ENCODE measurements at regions not wholly inside any gene's neighbourhood (a gene's known extent, or its start where the extent isn't known, plus 50 kb on each side); places are given as distances from the start of the nearest gene placed in this dataset.

DNA sequence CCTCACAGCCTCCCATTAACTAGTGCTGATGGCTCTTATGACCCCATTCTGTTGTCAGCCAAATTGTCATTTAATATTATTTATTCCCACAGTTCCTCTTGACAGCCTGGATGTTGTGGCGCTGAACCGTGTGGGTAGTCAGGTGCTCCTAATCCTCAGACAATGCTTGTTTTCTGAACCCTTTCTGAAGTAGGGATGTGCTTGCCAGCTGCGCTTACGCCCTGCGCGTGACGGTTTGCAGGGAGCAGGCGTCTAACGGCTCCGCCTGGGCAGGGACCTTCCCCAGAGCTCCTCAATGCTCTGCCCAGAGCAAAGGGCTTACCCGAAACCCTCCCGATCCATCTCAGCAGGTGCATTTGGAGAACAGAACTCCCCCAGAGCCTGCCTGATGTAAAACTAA lies 358.2 kb upstream of the MYT1L start:
- no TSS peak for BruUV-seq (replicated peaks)
- H3K4me3 Mint-ChIP-seq (ENCODE audit: unreplicated experiment), result no peak overlapping the region
- H3K4me1 Mint-ChIP-seq (ENCODE audit: low read depth, unreplicated experiment), result no peaks in the 10 kb centered on the region
- intact Hi-C loops (cut with micrococcal nuclease; ENCODE audit: unreplicated experiment), result no loop called here
- H3K36me3 ChIP-seq (ENCODE audit: control insufficient read depth, insufficient read depth, low read length), result no peaks in the 10 kb centered on the region
- no peak overlapping the region for H3K4me3 ChIP-seq (ENCODE audit: low read depth, low read length)
- H3K36me3 Mint-ChIP-seq (ENCODE audit: insufficient read depth, unreplicated experiment), result no peaks in the 10 kb centered on the region
- H3K27ac Mint-ChIP-seq (ENCODE audit: unreplicated experiment), result no peak overlapping the region
- CTCF ChIA-PET, result no interaction called here
- no peaks in the 10 kb centered on the region for H3K27me3 ChIP-seq (replicated peaks; ENCODE audit: control insufficient read depth, insufficient read depth, low read length)
- TF ChIP-seq, protein P1, sequence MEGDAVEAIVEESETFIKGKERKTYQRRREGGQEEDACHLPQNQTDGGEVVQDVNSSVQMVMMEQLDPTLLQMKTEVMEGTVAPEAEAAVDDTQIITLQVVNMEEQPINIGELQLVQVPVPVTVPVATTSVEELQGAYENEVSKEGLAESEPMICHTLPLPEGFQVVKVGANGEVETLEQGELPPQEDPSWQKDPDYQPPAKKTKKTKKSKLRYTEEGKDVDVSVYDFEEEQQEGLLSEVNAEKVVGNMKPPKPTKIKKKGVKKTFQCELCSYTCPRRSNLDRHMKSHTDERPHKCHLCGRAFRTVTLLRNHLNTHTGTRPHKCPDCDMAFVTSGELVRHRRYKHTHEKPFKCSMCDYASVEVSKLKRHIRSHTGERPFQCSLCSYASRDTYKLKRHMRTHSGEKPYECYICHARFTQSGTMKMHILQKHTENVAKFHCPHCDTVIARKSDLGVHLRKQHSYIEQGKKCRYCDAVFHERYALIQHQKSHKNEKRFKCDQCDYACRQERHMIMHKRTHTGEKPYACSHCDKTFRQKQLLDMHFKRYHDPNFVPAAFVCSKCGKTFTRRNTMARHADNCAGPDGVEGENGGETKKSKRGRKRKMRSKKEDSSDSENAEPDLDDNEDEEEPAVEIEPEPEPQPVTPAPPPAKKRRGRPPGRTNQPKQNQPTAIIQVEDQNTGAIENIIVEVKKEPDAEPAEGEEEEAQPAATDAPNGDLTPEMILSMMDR (IDR thresholded peaks at IDR 0.05; ENCODE audit: insufficient read depth in 1 of 2, low read depth in 1 of 2, low read length in 1 of 2, severe bottlenecking in 1 of 2, unreplicated experiment in 1 of 2), result no peak
- H3K4me1 ChIP-seq, result no peaks in the 10 kb centered on the region
- H3K9me3 Mint-ChIP-seq (ENCODE audit: unreplicated experiment), result no peaks in the 10 kb centered on the region
- no peaks in the 10 kb centered on the region for H3K9me3 ChIP-seq
- POLR2A ChIA-PET, result no interaction called here
- peaks cover 41% of the 10 kb centered on the region for H3K27me3 Mint-ChIP-seq (ENCODE audit: insufficient read depth, unreplicated experiment)
- no peak for DNase-seq

DNA sequence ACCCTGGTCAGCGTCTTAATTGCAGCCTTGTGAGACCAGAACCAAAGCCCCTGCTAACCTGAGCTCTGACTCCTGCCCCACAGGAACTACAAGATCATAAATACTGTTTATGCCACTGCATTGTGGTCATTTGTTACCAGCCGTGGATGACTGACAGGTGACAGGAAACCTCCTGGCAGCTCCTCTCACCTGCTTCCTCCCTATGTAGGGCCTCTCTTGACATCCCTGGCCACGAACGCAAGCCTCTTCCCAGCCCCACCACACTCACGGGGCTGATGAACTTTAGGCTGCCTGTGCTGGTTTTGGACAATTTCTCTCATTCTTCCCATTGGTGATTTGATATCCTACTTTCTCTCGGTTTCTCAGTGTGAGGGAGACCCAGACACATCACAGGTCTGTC lies 357.2 kb upstream of the MYT1L start:
- no peak for DNase-seq
- TF ChIP-seq, protein P1 (IDR thresholded peaks at IDR 0.05; ENCODE audit: insufficient read depth in 1 of 2, low read depth in 1 of 2, low read length in 1 of 2, severe bottlenecking in 1 of 2, unreplicated experiment in 1 of 2), result no peak
- Mint-ChIP-seq H3K36me3 (ENCODE audit: insufficient read depth, unreplicated experiment) (no peaks in the 10 kb centered on the region), H3K27me3 (ENCODE audit: insufficient read depth, unreplicated experiment) (peaks cover 35% of the 10 kb centered on the region), H3K9me3 (ENCODE audit: unreplicated experiment) (no peaks in the 10 kb centered on the region), H3K4me3 (ENCODE audit: unreplicated experiment) (no peak overlapping the region), H3K27ac (ENCODE audit: unreplicated experiment) (no peak overlapping the region), H3K4me1 (ENCODE audit: low read depth, unreplicated experiment) (no peaks in the 10 kb centered on the region)
- POLR2A ChIA-PET, result no interaction called here
- CTCF ChIA-PET, result no interaction called here
- Histone ChIP-seq H3K27me3 (replicated peaks; ENCODE audit: control insufficient read depth, insufficient read depth, low read length) (no peaks in the 10 kb centered on the region), H3K4me3 (ENCODE audit: low read depth, low read length) (no peak overlapping the region), H3K36me3 (ENCODE audit: control insufficient read depth, insufficient read depth, low read length) (no peaks in the 10 kb centered on the region), H3K4me1 (no peaks in the 10 kb centered on the region), H3K9me3 (no peaks in the 10 kb centered on the region)
- BruUV-seq (replicated peaks), result no TSS peak
- intact Hi-C loops (cut with micrococcal nuclease; ENCODE audit: unreplicated experiment), result no loop called here

GRCh38 chr2:2687745-2688144 lies 356.7 kb upstream of the MYT1L start:
- H3K9me3 ChIP-seq, result no peaks in the 10 kb centered on the region
- no peak overlapping the region for H3K4me3 ChIP-seq (ENCODE audit: low read depth, low read length)
- no peak overlapping the region for H3K4me3 Mint-ChIP-seq (ENCODE audit: unreplicated experiment)
- H3K27ac Mint-ChIP-seq (ENCODE audit: unreplicated experiment), result no peak overlapping the region
- CTCF ChIA-PET, result no interaction called here
- H3K4me1 ChIP-seq, result no peaks in the 10 kb centered on the region
- TF ChIP-seq, protein P1 (IDR thresholded peaks at IDR 0.05; ENCODE audit: insufficient read depth in 1 of 2, low read depth in 1 of 2, low read length in 1 of 2, severe bottlenecking in 1 of 2, unreplicated experiment in 1 of 2), result no peak
- H3K27me3 Mint-ChIP-seq (ENCODE audit: insufficient read depth, unreplicated experiment), result peaks cover 35% of the 10 kb centered on the region
- intact Hi-C loops (cut with micrococcal nuclease; ENCODE audit: unreplicated experiment), result no loop called here
- POLR2A ChIA-PET, result no interaction called here
- H3K36me3 Mint-ChIP-seq (ENCODE audit: insufficient read depth, unreplicated experiment), result no peaks in the 10 kb centered on the region
- no peaks in the 10 kb centered on the region for H3K4me1 Mint-ChIP-seq (ENCODE audit: low read depth, unreplicated experiment)
- DNase-seq, result no peak
- H3K27me3 ChIP-seq (replicated peaks; ENCODE audit: control insufficient read depth, insufficient read depth, low read length), result no peaks in the 10 kb centered on the region
- H3K9me3 Mint-ChIP-seq (ENCODE audit: unreplicated experiment), result no peaks in the 10 kb centered on the region
- H3K36me3 ChIP-seq (ENCODE audit: control insufficient read depth, insufficient read depth, low read length), result no peaks in the 10 kb centered on the region
- no TSS peak for BruUV-seq (replicated peaks)

All from Caco-2 (cell line).